HG02981 (cell line): ENCODE measurements at regions not wholly inside any gene's neighbourhood (a gene's known extent, or its start where the extent isn't known, plus 50 kb on each side); places are given as distances from the start of the nearest gene placed in this dataset.
A peak's percentile ranks its signal among the peaks of the same experiment; 100 is the strongest.

Experiments used
- ATAC-seq: cut with Tn5 transposase; IDR thresholded peaks from one replicate; pipeline ENCODE4 v1.9.1; 2021; ENCODE audit warnings: mild to moderate bottlenecking, moderate library complexity; ENCODE audit not compliant: unreplicated experiment

- ATAC-seq: no peak
Measured at GRCh38 chr3:72594615-72595215, 253.5 kb downstream of the SHQ1 start.

DNA sequence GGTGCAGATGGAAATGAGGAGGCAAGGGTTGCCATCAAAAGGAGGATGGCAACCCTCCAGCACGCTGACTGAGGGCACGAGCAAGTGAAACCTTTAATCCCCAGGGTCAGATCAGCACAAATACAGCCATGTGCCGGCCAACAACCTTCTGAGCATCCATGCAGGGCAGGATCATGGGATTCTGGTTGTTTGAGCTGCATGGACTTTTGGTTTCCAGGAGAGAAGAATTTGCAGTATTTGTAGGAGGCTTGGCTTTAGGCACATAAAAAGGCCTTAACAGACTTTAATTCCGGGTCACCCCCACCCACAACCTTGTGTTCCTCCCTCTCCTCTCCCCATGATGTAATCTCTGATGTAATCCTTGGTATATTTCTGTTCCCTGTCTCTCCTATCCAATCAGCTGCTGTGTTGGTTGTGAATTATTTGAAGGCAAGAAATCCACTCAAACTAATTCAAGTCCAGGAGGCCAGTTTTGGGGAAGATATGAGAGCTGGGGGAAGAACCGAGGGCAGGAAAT, 254.3 kb downstream of the SHQ1 start:
- ATAC-seq: no peak

GRCh38 chr3:72591522-72592421, 256.5 kb downstream of the SHQ1 start:
- no peak for ATAC-seq

- no peak for ATAC-seq
Measured at GRCh38 chr3:72590732-72591221, 257.5 kb downstream of the SHQ1 start.

- no peak for ATAC-seq
Measured at GRCh38 chr3:72587282-72587681, 261.0 kb downstream of the SHQ1 start.

- ATAC-seq: no peak
Measured at GRCh38 chr3:72586694-72587093, 261.6 kb downstream of the SHQ1 start.

GRCh38 chr3:72585966-72586365, 262.3 kb downstream of the SHQ1 start:
- ATAC-seq: no peak

DNA sequence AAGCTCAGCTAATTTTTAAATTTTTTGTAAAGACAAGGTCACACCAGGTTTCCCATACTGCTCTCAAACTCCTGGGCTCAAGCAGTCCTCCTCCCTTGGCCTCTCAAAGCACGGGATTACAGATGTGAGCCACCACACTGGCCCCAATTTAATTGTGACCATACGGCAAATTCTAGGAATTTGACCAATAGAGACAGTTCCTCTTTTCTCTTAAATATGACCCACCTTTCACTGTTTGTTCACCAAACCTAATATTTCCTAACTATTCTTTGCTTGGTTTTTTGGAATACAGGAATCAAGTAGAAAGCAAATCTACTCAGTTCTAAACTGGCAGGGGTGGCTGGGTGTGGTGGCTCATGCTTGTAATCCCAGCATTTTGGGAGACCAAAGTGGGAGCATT, 264.0 kb downstream of the SHQ1 start:
- no peak for ATAC-seq

GRCh38 chr3:72582963-72583362, 265.3 kb downstream of the SHQ1 start:
- no peak for ATAC-seq

DNA sequence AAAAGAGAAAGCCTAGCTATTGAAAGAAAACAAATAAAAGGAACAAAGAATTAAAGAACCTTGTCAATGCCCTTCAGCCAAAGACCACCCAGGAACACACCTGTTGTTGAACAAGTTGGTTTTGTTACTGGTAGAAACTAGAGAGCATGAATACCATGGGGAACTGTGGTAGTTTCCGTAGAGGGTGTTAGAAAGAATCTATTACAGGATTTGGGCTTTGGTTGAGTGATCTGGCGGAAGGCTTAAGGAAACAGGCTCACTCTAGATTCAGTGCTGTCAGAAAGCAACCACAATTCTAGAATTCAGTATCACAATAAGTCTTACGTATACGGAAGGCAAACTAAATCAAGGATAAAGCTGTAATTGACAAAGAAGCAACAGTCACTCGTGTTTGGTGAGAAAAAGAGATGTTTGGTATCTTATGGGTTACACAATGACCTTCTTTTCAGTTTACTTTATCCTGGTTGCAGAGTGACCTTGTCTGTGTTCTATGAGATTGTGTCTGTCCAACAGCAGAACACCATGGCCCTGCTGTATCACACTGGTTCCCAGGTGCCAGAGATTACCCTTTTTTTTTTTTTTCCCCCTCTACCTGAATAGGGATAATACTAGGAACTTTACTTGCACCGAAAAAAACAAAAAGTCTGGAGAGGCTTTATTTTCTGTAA, 265.9 kb downstream of the SHQ1 start:
- ATAC-seq: peak; percentile 98

DNA sequence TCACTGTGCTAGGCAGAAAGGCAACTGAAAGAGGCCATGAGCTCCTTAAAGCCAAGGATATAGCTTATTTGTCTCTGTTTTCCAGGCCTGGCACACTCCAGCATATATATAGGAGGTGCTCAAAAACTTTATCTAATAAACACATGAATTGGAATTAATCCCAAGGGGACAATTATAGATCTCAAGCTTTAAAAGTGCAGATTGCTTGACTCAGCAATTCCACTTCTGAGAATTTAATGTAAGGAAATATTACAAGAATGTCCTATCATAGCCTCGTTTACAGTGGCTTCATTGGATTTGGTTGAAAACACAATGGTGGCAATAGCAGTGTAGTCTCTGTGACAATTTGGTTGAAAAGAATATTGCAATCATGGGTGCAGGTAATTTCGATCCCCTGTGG, 267.3 kb downstream of the SHQ1 start:
- no peak for ATAC-seq

DNA sequence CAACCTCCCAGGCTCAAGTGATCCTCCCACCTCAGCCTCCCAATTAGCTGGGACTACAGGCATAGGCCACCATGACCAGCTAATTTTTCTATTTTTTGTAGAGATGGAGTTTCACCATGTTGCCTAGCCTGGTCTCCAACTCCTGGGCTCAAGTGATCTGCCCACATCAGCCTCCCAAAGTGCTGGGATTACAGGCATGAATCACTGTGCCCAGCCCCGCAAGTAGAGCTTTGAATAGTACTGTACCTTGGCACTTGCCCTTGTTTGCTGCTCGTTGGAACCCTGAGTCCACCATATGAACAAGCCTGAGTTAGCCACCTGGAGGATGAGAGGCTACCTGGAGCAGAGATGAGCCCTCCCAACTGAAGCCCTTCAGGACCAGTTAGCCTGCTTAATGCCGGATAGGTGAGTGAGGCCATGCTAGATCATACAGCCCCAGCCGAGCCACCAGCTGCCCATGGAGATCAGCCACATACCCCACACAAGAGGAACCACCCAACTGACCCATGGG, 267.9 kb downstream of the SHQ1 start:
- no peak for ATAC-seq

GRCh38 chr3:72579581-72580245, 268.5 kb downstream of the SHQ1 start:
- no peak for ATAC-seq

- no peak for ATAC-seq
Measured at GRCh38 chr3:72579191-72579580, 269.1 kb downstream of the SHQ1 start.

- ATAC-seq: no peak
Measured at GRCh38 chr3:72577190-72577589, 271.1 kb downstream of the SHQ1 start.

- ATAC-seq: no peak
Measured at GRCh38 chr3:72576563-72576962, 271.7 kb downstream of the SHQ1 start.

GRCh38 chr3:72574144-72574543, 274.1 kb downstream of the SHQ1 start:
- no peak for ATAC-seq

DNA sequence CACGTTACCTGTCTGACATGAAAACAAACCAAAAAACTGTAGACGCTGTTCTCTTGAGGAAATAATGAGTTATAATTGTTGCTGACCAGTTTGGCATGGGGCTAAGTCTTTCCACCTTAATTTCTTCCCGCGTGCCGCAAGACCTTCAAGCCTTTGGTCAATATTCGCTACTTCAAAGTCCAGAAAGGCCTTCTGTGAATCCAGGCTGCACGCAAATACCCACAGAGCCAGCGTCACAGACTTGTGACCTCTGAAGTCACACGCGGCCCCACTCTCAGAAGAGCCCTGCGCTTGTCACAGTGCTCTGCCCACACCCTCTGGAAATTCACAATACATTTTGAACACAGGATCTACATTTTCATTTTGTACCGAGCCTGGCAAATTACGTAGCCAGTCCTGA, 275.2 kb downstream of the SHQ1 start:
- no peak for ATAC-seq

GRCh38 chr3:72572489-72573007, 275.7 kb downstream of the SHQ1 start:
- ATAC-seq: no peak

GRCh38 chr3:72571638-72572114, 276.6 kb downstream of the SHQ1 start:
- no peak for ATAC-seq
